ENCODE measurements at regions not wholly inside any gene's neighbourhood (a gene's known extent, or its start where the extent isn't known, plus 50 kb on each side); places are given as distances from the start of the nearest gene placed in this dataset.

DNA sequence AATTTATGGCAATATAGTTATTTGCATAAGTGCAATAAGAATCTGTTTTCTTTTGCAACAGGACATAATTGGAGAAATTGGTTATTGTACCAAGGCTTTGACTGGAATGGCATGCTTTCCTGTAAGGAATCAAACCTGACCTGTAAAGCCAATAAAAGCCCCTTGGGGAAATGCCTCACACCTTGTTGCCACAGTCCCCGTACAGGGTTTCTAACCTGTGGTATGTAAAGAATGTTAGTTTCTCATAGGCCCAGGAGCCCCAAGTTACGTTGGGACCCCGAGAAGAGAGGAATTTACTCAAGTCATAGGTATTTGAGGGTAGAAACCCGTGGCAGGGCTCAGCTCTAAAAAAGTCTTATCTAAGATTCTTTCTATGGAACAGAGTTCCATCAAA lies 441.4 kb downstream of the IGSF11 start:
- Histone ChIP-seq H3K79me2 (ENCODE audit: low read length) (no peaks in the 10 kb centered on the region), H2AFZ (ENCODE audit: low read depth, low read length) (no peak overlapping the region), H4K20me1 (ENCODE audit: insufficient read depth, low read length) (no peaks in the 10 kb centered on the region), H3K36me3 (replicated peaks; ENCODE audit: low read depth, low read length) (no peaks in the 10 kb centered on the region), H3K4me3 (ENCODE audit: low read length) (no peak overlapping the region), H3K27ac (ENCODE audit: low read length) (no peak overlapping the region), H3K9ac (ENCODE audit: low read length) (no peak overlapping the region), H3K27me3 (ENCODE audit: low read depth, low read length) (no peaks in the 10 kb centered on the region), H3K4me2 (ENCODE audit: low read length) (no peak overlapping the region), H3K9me3 (ENCODE audit: insufficient read depth, low read length) (0 out of 2 replicates have a peak, but pooled peaks cover 5% of the 10 kb centered on the region), H3K4me1 (ENCODE audit: low read length) (peaks cover under 1% of the 10 kb centered on the region)
- TF ChIP-seq, protein P1, sequence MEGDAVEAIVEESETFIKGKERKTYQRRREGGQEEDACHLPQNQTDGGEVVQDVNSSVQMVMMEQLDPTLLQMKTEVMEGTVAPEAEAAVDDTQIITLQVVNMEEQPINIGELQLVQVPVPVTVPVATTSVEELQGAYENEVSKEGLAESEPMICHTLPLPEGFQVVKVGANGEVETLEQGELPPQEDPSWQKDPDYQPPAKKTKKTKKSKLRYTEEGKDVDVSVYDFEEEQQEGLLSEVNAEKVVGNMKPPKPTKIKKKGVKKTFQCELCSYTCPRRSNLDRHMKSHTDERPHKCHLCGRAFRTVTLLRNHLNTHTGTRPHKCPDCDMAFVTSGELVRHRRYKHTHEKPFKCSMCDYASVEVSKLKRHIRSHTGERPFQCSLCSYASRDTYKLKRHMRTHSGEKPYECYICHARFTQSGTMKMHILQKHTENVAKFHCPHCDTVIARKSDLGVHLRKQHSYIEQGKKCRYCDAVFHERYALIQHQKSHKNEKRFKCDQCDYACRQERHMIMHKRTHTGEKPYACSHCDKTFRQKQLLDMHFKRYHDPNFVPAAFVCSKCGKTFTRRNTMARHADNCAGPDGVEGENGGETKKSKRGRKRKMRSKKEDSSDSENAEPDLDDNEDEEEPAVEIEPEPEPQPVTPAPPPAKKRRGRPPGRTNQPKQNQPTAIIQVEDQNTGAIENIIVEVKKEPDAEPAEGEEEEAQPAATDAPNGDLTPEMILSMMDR (IDR thresholded peaks at IDR 0.05; ENCODE audit: low read depth, low read length) = no peak
- no peak for TF ChIP-seq EZH2phosphoT487 (IDR thresholded peaks at IDR 0.05; ENCODE audit: low read depth)

DNA sequence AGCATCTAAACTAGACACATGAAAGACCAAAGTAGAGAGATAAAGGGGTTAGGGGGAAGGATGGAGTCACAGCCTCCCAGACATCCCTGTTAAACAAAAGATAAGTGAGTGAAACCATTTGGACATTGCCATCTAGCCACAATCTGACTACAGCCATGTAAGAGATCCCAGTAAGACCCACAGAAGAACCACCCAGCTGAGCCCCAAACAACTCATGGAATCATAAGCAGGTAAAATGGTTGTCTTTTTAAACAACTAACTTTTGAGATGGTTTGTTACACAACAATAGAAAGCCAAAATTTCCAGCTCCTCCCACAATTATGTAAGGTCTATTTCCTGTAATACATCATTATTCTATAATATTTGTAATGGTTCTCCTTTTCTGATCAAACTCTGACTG lies 437.5 kb downstream of the IGSF11 start:
- no peak overlapping the region for H2AFZ ChIP-seq (ENCODE audit: low read depth, low read length)
- no peaks in the 10 kb centered on the region for H3K27me3 ChIP-seq (ENCODE audit: low read depth, low read length)
- H3K9me3 ChIP-seq (ENCODE audit: insufficient read depth, low read length) = 0 out of 2 replicates have a peak, but pooled peaks cover 5% of the 10 kb centered on the region
- H4K20me1 ChIP-seq (ENCODE audit: insufficient read depth, low read length) = no peaks in the 10 kb centered on the region
- H3K4me3 ChIP-seq (ENCODE audit: low read length) = no peak overlapping the region
- H3K9ac ChIP-seq (ENCODE audit: low read length) = no peak overlapping the region
- H3K79me2 ChIP-seq (ENCODE audit: low read length) = no peaks in the 10 kb centered on the region
- no peaks in the 10 kb centered on the region for H3K4me1 ChIP-seq (ENCODE audit: low read length)
- no peak overlapping the region for H3K4me2 ChIP-seq (ENCODE audit: low read length)
- H3K36me3 ChIP-seq (replicated peaks; ENCODE audit: low read depth, low read length) = no peaks in the 10 kb centered on the region
- no peak overlapping the region for H3K27ac ChIP-seq (ENCODE audit: low read length)
- TF ChIP-seq, protein P1 (IDR thresholded peaks at IDR 0.05; ENCODE audit: low read depth, low read length) = no peak
- no peak for TF ChIP-seq EZH2phosphoT487 (IDR thresholded peaks at IDR 0.05; ENCODE audit: low read depth)

DNA sequence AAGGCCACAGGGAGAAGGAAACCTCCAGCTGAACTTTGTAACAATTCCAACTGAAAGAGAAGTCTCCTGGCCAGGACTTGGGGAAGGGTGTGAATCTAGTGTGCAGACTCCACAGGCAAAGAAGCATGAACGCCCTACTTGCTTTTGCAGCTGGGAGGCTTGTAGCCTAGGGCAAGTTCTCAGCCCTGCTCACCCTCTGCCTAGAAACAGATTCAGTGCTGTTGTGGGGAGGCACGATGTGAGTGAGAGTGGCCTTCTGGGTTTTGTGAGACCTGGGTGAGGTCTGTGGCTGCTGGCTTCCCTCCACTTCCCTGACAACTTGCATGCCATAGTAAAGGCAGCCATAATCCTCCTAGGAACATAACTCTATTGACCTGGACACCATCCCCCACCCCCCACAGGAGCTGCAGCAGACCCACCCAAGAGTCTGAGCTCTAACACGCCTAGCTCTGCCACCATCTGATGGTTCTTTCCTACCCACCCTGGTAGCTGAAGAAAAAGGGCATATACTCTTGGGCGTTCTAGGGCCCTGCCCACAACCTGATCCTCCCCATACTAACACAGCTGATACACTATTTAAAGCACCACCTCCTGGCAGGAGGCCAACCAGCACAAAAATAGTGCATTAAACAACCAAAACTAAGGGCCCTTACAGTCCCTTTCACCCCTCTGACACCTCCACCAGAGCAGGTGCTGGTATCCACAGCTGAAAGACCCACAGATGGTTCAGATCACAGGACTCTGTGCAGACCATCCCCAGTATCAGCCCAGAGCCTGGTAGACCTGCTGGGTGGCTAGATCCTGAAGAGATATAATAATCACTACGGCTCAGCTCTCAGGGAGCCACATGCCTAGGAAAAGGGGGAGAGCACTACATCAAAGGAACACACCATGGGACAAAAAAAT lies 426.5 kb downstream of the IGSF11 start:
- Histone ChIP-seq H3K4me3 (ENCODE audit: low read length) (no peak overlapping the region), H3K27ac (ENCODE audit: low read length) (no peak overlapping the region), H3K4me1 (ENCODE audit: low read length) (no peaks in the 10 kb centered on the region), H3K36me3 (replicated peaks; ENCODE audit: low read depth, low read length) (no peaks in the 10 kb centered on the region), H3K9me3 (ENCODE audit: insufficient read depth, low read length) (no peaks in the 10 kb centered on the region), H3K4me2 (ENCODE audit: low read length) (no peak overlapping the region), H3K9ac (ENCODE audit: low read length) (no peak overlapping the region), H3K27me3 (ENCODE audit: low read depth, low read length) (no peaks in the 10 kb centered on the region), H3K79me2 (ENCODE audit: low read length) (no peaks in the 10 kb centered on the region), H2AFZ (ENCODE audit: low read depth, low read length) (no peak overlapping the region), H4K20me1 (ENCODE audit: insufficient read depth, low read length) (no peaks in the 10 kb centered on the region)
- TF ChIP-seq EZH2phosphoT487 (IDR thresholded peaks at IDR 0.05; ENCODE audit: low read depth) = no peak
- TF ChIP-seq, protein P1 (IDR thresholded peaks at IDR 0.05; ENCODE audit: low read depth, low read length) = no peak

DNA sequence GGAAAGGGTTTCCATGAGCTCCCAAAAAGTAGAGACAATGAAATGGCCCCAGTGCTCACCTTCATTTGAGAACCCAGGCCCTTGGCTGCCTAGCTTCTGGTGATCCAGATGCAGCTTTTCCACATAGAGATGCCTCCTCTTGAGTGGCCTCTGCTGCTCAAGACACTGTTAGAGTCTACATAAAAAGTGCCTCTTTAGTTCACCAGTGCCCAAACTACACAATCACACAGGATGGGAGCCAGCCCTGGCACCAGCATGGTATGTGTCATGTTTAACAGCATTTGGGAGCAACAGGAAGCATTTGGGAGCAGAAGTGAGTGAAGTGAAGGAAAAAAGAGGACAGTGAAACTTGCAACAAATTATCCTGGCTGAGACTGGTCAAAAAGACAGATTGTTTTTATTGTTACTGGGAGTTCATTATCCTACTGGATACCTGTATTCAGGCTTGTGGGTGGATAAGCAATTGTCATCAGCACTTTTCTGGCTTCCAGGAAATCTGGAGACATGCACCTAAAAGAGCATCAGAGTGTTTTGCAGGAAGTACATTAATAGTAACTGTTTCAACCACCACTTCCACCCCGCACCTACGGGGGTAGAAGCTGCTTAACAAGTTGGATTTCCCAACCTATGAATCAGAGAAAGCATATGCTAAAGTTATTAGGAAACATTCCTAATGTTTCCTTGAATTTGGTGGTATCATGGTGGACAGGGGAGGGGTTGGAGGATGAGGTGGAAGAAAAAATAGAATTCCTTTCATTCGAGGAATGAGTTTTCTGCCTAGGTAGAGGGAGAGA lies 416.2 kb downstream of the IGSF11 start:
- H3K4me3 ChIP-seq (ENCODE audit: low read length) = no peak overlapping the region
- no peaks in the 10 kb centered on the region for H3K9me3 ChIP-seq (ENCODE audit: insufficient read depth, low read length)
- no peak overlapping the region for H3K9ac ChIP-seq (ENCODE audit: low read length)
- TF ChIP-seq, protein P1 (IDR thresholded peaks at IDR 0.05; ENCODE audit: low read depth, low read length) = no peak
- no peak for TF ChIP-seq EZH2phosphoT487 (IDR thresholded peaks at IDR 0.05; ENCODE audit: low read depth)
- H3K27ac ChIP-seq (ENCODE audit: low read length) = no peak overlapping the region
- no peak overlapping the region for H2AFZ ChIP-seq (ENCODE audit: low read depth, low read length)
- H4K20me1 ChIP-seq (ENCODE audit: insufficient read depth, low read length) = no peaks in the 10 kb centered on the region
- H3K36me3 ChIP-seq (replicated peaks; ENCODE audit: low read depth, low read length) = no peaks in the 10 kb centered on the region
- no peak overlapping the region for H3K4me2 ChIP-seq (ENCODE audit: low read length)
- no peaks in the 10 kb centered on the region for H3K4me1 ChIP-seq (ENCODE audit: low read length)
- H3K79me2 ChIP-seq (ENCODE audit: low read length) = no peaks in the 10 kb centered on the region
- no peaks in the 10 kb centered on the region for H3K27me3 ChIP-seq (ENCODE audit: low read depth, low read length)

All from OCI-LY3 (cell line).